ENCODE measurements at regions not wholly inside any gene's neighbourhood (a gene's known extent, or its start where the extent isn't known, plus 50 kb on each side); places are given as distances from the start of the nearest gene placed in this dataset.

- BruUV-seq (replicated peaks) = no TSS peak
- H3K4me3 ChIP-seq (ENCODE audit: low read depth in 2 of 2, low read length in 2 of 2) = no peak overlapping the region
- intact Hi-C loops (cut with micrococcal nuclease; ENCODE audit: unreplicated experiment) (no loop called here), in situ Hi-C loops (cut with HindIII; ENCODE audit: low pct_unique_long_range_greater_than_20kb, low sequenced_read_pairs) (no loop called here)
- DNase-seq (ENCODE audit: low read depth, low spot score) = no peak
- no peak for TF ChIP-seq REST (IDR thresholded peaks at IDR 0.05; ENCODE audit: insufficient read depth in 1 of 2, low read depth in 2 of 2, low read length in 1 of 2)
- TF ChIP-seq, protein P1, sequence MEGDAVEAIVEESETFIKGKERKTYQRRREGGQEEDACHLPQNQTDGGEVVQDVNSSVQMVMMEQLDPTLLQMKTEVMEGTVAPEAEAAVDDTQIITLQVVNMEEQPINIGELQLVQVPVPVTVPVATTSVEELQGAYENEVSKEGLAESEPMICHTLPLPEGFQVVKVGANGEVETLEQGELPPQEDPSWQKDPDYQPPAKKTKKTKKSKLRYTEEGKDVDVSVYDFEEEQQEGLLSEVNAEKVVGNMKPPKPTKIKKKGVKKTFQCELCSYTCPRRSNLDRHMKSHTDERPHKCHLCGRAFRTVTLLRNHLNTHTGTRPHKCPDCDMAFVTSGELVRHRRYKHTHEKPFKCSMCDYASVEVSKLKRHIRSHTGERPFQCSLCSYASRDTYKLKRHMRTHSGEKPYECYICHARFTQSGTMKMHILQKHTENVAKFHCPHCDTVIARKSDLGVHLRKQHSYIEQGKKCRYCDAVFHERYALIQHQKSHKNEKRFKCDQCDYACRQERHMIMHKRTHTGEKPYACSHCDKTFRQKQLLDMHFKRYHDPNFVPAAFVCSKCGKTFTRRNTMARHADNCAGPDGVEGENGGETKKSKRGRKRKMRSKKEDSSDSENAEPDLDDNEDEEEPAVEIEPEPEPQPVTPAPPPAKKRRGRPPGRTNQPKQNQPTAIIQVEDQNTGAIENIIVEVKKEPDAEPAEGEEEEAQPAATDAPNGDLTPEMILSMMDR (IDR thresholded peaks at IDR 0.05) = no peak
- no peak for TF ChIP-seq TCF7L2 (IDR thresholded peaks at IDR 0.05; ENCODE audit: low read depth, low read length)
- TF ChIP-seq POLR2AphosphoS5 (IDR thresholded peaks at IDR 0.05; ENCODE audit: low read depth, low read length) = no peak
- no peak for TF ChIP-seq SIN3A (IDR thresholded peaks at IDR 0.05; ENCODE audit: borderline replicate concordance, insufficient read depth, low read depth, low read length)
- peaks cover 12% of the 10 kb centered on the region for H3K27me3 ChIP-seq (ENCODE audit: control insufficient read depth, insufficient read depth, low read length)
- no peaks in the 10 kb centered on the region for H3K36me3 ChIP-seq (ENCODE audit: control insufficient read depth, insufficient read depth, low read length)
- no peaks in the 10 kb centered on the region for H3K4me1 ChIP-seq (ENCODE audit: control insufficient read depth, insufficient read depth, low read length)
- H3K9me3 ChIP-seq (ENCODE audit: control insufficient read depth, insufficient read depth, low read depth, low read length) = no peaks in the 10 kb centered on the region
- ATAC-seq = no peak
- POLR2A ChIA-PET = no interaction called here
- no peak overlapping the region for H3K27ac ChIP-seq (ENCODE audit: low read length)
- CTCF ChIA-PET = no interaction called here
Measured at GRCh38 chr1:50352428-50352827, 70.8 kb downstream of the DMRTA2 start.

GRCh38 chr1:50350868-50351267, 72.4 kb downstream of the DMRTA2 start:
- H3K27ac ChIP-seq (ENCODE audit: low read length) = no peak overlapping the region
- TF ChIP-seq, protein P1 (IDR thresholded peaks at IDR 0.05) = no peak
- TF ChIP-seq REST (IDR thresholded peaks at IDR 0.05; ENCODE audit: insufficient read depth in 1 of 2, low read depth in 2 of 2, low read length in 1 of 2) (no peak), SIN3A (IDR thresholded peaks at IDR 0.05; ENCODE audit: borderline replicate concordance, insufficient read depth, low read depth, low read length) (no peak), TCF7L2 (IDR thresholded peaks at IDR 0.05; ENCODE audit: low read depth, low read length) (no peak), POLR2AphosphoS5 (IDR thresholded peaks at IDR 0.05; ENCODE audit: low read depth, low read length) (no peak)
- CTCF ChIA-PET = no interaction called here
- ATAC-seq (no peak), DNase-seq (ENCODE audit: low read depth, low spot score) (no peak)
- H3K4me3 ChIP-seq (ENCODE audit: low read depth in 2 of 2, low read length in 2 of 2) = no peak overlapping the region
- no peaks in the 10 kb centered on the region for H3K9me3 ChIP-seq (ENCODE audit: control insufficient read depth, insufficient read depth, low read depth, low read length)
- no peaks in the 10 kb centered on the region for H3K36me3 ChIP-seq (ENCODE audit: control insufficient read depth, insufficient read depth, low read length)
- POLR2A ChIA-PET = no interaction called here
- intact Hi-C loops (cut with micrococcal nuclease; ENCODE audit: unreplicated experiment) = no loop called here
- H3K4me1 ChIP-seq (ENCODE audit: control insufficient read depth, insufficient read depth, low read length) = no peaks in the 10 kb centered on the region
- no TSS peak for BruUV-seq (replicated peaks)
- H3K27me3 ChIP-seq (ENCODE audit: control insufficient read depth, insufficient read depth, low read length) = peaks cover 19% of the 10 kb centered on the region
- in situ Hi-C loops (cut with HindIII; ENCODE audit: low pct_unique_long_range_greater_than_20kb, low sequenced_read_pairs) = no loop called here

Measured in Panc1 (cell line).